GM18508 (cell line): ENCODE measurements at regions not wholly inside any gene's neighbourhood (a gene's known extent, or its start where the extent isn't known, plus 50 kb on each side); places are given as distances from the start of the nearest gene placed in this dataset.
"Not testable (repeated sequence)": the region's sequence is repeated elsewhere in the genome, so short reads cannot be mapped to it uniquely, and the experiment has no call there.

Experiments used
- ATAC-seq: cut with Tn5 transposase; IDR thresholded peaks from one replicate; pipeline ENCODE4 v1.9.1; 2021; ENCODE audit warnings: moderate number of reproducible peaks; ENCODE audit not compliant: insufficient read depth, unreplicated experiment

GRCh38 chr6:74891349-74891831 is 314.5 kb downstream of the COL12A1 start:
- no peak for ATAC-seq

DNA sequence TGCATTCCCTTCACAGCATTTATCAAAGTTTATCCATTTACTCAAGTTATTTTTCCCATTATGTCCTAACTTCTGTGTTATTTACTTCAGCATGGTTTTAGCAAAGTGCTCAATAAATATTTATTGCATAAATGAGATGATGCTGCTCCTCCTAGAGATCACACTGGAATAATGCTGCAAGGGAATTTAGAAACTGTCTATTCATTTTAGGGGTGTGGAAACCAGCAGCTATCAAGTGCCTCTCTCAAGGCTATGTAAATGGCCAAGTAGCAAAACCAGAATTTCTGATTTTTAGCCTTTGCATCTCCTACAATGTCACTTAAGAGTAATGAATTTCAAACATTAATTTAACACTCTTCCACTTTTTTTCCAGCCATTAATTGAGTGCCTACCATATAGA is 316.2 kb downstream of the COL12A1 start:
- no peak for ATAC-seq

GRCh38 chr6:74888741-74889140 is 317.1 kb downstream of the COL12A1 start:
- ATAC-seq: not testable (repeated sequence)

DNA sequence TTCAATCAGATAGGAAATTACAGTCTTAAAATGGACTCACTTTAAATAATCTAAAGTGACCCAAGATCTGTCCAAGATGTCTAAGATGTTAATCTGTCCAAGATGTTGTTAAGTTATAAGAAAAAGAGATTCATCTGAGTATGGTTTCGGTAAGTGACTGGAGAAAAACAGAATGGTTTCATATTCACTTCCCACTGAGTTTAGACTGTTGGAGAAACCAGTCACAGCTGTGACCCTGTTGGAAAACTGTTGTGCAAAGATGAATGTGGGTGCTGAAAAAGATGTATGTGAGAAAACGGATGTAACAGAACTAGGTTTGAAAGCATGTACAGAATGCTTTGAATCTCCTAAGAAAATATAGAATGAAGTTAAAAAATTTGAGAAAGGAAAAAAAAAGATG is 325.9 kb downstream of the COL12A1 start:
- ATAC-seq: no peak

- no peak for ATAC-seq
These were observed 326.6 kb downstream of the COL12A1 start for GRCh38 chr6:74879234-74879633.

- ATAC-seq: no peak
These were observed 330.7 kb downstream of the COL12A1 start for GRCh38 chr6:74875193-74875592.

- no peak for ATAC-seq
These were observed 332.9 kb downstream of the COL12A1 start for GRCh38 chr6:74872754-74873476.

- ATAC-seq: no peak
These were observed 334.1 kb downstream of the COL12A1 start for GRCh38 chr6:74871757-74872156.

GRCh38 chr6:74870403-74870802 is 335.4 kb downstream of the COL12A1 start:
- ATAC-seq: no peak

GRCh38 chr6:74867291-74867690 is 338.6 kb downstream of the COL12A1 start:
- no peak for ATAC-seq

DNA sequence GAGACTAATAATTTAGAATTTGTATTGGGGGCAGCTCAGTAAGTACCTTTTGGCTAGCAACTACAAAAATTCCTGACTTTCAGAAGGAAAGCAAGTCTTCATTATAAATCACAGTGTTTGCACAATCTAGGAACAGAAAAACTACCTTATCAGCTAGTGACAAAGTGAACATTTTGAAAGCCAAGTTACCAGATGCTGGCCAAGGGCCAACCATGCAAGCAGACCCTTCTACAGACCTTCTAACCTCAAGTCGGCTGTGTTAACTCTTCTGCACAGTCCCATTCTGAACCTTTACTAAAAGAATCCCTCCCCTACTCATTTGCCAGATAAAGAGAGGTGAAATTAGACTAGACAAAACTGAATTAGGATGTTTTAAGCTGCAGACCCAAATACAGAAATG is 341.9 kb downstream of the COL12A1 start:
- ATAC-seq: no peak

DNA sequence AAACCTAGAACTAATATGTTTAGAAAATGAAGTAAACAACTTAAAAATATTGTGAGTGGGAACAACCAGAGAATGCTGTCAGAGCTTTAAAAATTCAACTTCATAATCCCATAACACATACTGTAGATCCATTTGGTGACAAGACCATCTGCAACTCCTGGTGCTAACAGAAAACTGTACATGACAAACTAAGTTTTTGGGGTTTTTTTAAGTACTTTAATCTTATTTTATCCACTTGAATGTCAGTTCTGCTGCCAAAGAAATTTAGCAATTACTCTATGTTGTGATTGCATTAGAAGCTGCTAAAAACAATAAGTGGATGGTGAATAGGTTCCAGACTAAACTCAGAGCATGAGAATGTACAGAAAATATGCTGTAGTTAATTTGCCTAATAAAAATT is 345.4 kb downstream of the COL12A1 start:
- no peak for ATAC-seq

GRCh38 chr6:74857157-74857556 is 348.7 kb downstream of the COL12A1 start:
- no peak for ATAC-seq

GRCh38 chr6:74853991-74854390 is 351.9 kb downstream of the COL12A1 start:
- no peak for ATAC-seq

DNA sequence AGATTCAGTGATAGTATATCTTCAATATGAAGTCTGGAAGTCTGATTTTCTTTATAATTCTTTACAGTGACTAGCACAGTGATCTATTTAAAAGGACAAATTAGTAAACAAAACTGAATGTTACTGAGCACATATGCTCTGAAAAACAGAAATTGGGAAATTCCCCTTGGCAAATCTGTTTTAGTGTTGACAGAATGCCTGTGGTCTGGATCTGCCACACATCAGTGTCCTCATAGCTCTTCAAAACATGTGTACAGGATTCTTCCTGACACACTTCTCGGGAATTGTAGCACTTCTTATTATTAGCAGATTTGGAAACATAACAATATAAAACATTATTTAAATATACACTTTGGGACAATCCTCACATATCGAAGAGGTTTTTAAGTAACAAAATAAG is 354.3 kb downstream of the COL12A1 start:
- no peak for ATAC-seq

DNA sequence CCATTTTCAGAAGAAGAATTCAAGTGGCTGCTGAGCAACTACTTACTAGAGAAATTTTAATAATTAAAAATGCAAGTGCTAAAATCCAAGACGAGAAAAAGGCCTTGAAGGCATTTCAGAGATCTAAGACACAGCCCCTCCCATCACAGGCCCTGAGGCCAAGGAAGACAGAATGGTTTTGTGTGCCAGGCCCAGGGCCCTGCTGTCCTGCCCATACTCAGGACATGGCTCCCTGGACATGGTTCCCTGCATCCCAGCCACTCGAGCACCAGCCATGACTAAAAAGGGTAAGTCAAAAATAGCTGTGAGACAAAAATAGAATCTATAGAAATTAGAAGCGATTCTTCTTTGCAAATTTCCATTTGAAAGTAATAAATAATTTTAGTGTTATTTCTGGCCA is 364.9 kb downstream of the COL12A1 start:
- ATAC-seq: no peak

DNA sequence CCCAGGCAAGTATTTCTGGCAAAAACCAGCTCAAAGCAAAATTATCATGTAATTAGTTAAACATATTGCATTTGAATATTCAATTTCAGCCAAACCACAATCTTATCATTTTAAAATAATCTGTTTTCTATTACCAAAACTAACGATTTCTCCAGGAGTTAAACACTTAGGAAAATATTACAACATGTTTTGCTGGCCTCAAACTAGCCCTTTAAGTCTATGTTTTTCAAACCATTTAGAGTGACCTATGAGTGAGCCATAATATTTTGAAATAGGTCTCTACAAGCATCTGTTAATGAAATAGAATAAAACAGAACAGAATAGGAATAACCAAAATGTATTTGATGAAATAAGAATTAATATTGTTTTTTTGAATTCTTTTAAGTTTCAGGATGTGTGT is 370.9 kb downstream of the COL12A1 start:
- no peak for ATAC-seq

DNA sequence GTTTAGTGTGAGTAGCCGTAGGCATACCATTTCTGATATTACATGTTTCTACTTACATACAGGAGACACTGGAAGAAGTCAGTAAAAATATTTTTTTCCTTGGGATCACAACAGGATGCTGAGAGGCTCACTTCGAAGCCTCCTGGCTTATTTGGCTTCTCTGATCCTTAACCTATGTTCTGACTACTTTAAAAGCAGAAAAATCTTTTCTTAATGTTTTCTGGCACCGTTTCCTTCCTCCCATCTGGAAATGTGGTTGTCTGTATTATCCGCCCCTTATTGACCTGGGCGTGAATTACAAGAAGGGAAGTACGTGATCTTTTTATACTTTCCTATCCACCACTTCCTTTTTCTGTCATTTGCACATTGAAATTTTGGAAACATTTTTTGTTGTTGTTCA is 379.6 kb downstream of the COL12A1 start:
- no peak for ATAC-seq

DNA sequence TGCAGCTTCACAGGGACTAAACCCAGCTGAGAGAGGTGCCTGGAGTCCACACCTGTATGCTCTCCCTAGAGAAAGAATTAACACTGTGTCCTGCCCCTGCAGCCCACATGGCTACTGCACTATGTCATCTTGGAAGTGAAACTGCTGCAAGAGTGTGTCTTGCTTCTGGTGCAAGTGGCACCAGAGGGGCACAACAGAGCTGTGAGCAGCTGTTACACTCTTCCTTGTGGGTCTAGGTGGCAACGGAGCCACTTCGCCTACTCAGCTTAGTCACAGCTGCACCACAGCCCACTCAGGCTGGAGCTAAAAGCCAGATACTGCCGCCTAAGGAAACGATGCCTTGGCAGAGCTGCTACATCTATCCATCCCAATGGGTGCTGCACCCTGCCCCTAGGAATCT is 391.4 kb downstream of the COL12A1 start:
- ATAC-seq: no peak

DNA sequence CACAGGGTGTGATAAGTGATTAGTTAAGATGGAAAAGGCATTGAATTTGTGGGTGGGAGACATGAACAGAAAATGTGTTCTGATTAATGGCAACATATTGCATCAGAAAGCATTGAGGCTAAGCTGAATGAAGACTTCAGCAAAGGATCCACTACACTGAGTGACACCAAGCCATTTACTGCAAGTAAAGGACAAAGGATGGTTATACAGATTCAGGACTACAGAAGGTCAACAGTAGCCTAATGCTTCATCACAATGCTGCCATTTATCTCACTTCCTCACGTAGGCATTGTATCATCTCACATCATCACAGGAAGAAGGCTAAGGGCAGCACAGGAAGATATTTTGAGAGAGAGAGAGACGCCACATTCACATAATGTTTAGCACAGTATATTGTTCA is 398.2 kb downstream of the COL12A1 start:
- ATAC-seq: no peak

DNA sequence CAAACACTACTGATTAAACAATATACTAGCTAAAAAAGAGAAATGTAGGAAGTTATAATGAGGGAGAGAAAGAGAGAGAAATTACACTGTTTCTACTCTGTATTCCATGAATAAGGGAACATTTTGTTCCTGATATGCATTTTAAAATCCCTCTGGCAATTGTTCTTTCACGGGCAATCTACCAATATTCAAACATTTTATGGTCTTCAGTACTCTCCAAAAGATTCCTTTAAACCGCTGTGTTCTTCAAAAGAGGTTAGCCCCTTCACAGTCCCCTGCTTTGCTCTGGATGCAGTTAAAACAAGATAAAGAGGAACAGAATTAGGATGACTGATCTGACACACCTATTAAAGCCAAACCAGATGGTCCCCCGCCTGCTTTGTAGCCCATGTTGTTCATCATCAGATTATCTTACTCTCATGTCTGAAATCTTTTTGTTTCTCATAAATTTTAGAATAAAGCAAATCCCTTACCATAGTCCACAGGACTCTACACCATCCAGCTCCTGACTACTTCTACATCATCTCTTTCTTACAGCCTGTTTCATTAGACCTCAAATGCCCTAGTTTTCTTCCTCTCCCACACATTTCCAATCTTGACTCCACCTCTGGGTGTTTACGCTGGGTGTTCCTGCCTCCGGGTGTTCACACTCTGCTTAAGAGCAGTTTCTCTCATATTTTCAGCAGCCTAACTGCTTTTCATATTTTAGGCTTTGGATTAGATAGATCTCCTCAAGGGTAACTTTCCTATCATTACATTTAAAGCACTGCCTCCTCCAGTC is 399.7 kb downstream of the COL12A1 start:
- no peak for ATAC-seq

GRCh38 chr6:74798302-74798701 is 407.6 kb downstream of the COL12A1 start:
- no peak for ATAC-seq
